Esophagus squamous epithelium (tissue), 5 donors: ENCODE measurements at regions not wholly inside any gene's neighbourhood (a gene's known extent, or its start where the extent isn't known, plus 50 kb on each side); places are given as distances from the start of the nearest gene placed in this dataset.

Experiments
- DNase-seq: peaks from one replicate; lab custom pipeline; 2025; lab: John Stamatoyannopoulos, UW
- H3K27ac ChIP-seq, 4 donors: fragments of 200-600 bp; sonication (generic); one replicate each; pipeline ENCODE4 v1.5.1; 2016 to 2019; ENCODE audit warnings: mild to moderate bottlenecking in 1 of 4
- H3K27me3 ChIP-seq, 4 donors: fragments of 200-600 bp; sonication (generic); 1 replicate in 3 of 4; 2 replicates in 1 of 4; pipeline versions ENCODE4 v1.5.1 to v1.6.0; 2017 to 2021; ENCODE audit warnings: antibody characterized with exemption in 1 of 4
- H3K36me3 ChIP-seq, 3 donors: fragments of 200-600 bp; sonication (generic); one replicate each; pipeline ENCODE4 v1.5.1; 2016 to 2019
- H3K4me1 ChIP-seq, 3 donors: fragments of 200-600 bp; sonication (generic); one replicate each; pipeline ENCODE4 v1.5.1; 2017 to 2019
- H3K4me3 ChIP-seq, 4 donors: fragments of 200-600 bp; sonication (generic); 1 replicate in 3 of 4; 2 replicates in 1 of 4; pipeline ENCODE4 v1.5.1; 2016 to 2019; ENCODE audit warnings: mild to moderate bottlenecking in 2 of 4, moderate library complexity in 1 of 4
- H3K9me3 ChIP-seq, 3 donors: fragments of 200-600 bp; sonication (generic); one replicate each; pipeline ENCODE4 v1.5.1; 2016 to 2019
- CTCF ChIP-seq, 6 experiments: fragments of 450-650 bp in 4 of 6; fragments of 200-600 bp in 2 of 6; sonication (generic) in 2 of 6; IDR thresholded peaks; one replicate each; pipeline ENCODE4 v1.5.1; 2016 to 2019; ENCODE audit warnings: antibody characterized with exemption in 6 of 6, mild to moderate bottlenecking in 4 of 6, moderate library complexity in 4 of 6
- POLR2A ChIP-seq, 4 donors: fragments of 450-650 bp; IDR thresholded peaks; one replicate each; pipeline ENCODE4 v1.6.1; 2017; ENCODE audit warnings: antibody characterized with exemption in 4 of 4, mild to moderate bottlenecking in 4 of 4, moderate library complexity in 3 of 4
- WGBS, 2 donors: methylation state at CpG; one replicate each; pipeline ENCODE4 v1.1.5; 2018; 5-methylcytosine and 5-hydroxymethylcytosine counted together
- intact Hi-C: fragments of 100-400 bp; cut with DNase I; formaldehyde crosslinking; loops from one replicate; pipeline ENCODE4 v1.15.0; 2022
- donor health status: DM: yes; HTN: yes; CAD: no.

DNA sequence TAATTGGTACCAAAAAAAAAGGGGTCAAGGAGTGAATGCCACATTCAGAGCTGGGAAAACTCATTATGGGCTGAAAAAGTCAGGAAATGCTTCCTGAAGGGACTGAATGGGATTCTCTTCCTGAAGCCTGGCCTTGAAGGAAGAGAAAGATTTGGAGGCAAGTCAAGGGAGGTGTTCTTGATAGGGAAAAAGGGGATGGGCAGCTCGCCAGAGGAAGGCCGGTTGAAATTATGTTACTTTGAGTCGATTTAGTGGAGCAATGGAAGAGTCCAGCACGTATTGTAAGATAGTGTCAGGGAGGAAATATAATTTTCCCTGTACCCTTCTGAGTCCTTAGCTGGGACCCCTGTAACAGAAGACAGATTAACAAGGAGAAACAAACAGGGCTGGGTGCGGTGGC, 94.1 kb upstream of the CALM2 start:
- TF ChIP-seq CTCF (IDR thresholded peaks at IDR 0.05), result no peak
- no peak for TF ChIP-seq POLR2A (IDR thresholded peaks at IDR 0.05)
- no peaks in the 10 kb centered on the region for H3K9me3 ChIP-seq
- 87% methylated on average over 5 of the region's 5 CpGs for WGBS, 2 donors
- H3K27ac ChIP-seq, result peak overlapping the region in 2 of 4 donors; percentile 1 to 30
- H3K4me3 ChIP-seq, result no peak overlapping the region
- intact Hi-C loops, result no loop called here
- no peaks in the 10 kb centered on the region for H3K27me3 ChIP-seq
- no peak for DNase-seq
- no peaks in the 10 kb centered on the region for H3K36me3 ChIP-seq
- H3K4me1 ChIP-seq, result peaks cover 16 to 40% (median 18%) of the 10 kb centered on the region in 3 donors

DNA sequence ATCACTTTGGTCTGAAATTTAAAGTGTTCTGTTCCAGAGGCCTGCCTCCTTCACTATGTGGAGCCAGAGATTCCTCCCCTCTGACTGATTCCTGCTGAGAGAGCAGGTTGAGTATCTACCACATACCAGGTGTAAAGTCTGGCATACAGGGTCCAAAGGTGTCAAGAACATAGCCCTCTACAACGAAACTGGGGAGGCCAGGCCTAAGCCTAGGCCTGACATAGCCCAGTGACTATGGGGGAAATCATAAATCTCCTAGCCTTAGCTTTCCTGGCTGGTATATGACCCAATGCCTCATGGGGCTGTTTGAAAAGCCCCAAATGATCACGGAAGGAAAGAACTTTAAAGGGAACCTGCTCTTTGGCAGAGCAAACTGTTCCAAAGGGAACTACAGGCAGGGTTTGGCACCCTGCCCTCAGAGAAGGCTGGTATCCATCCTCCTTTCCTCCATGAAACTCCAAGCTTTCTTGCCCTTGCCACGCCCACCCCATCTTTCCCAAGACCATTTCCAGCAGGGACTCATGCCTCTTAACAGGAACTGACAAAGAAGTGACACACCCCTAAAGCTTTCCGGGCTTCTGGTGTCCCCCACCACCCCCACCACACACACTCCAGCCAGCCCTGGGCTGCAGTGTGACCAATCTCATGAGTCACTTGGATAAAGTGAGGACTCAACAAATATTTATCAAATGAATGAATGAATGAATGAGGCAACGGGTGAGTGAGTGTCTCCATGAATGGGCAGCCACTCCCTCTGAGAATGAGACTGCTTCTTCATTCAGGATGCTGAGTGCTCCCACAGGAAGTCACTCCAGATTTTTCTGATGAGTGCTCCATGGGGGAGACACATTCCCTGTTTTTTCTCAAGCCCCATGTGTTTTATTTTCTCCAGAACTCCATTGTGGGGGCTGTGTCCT, 93.3 kb upstream of the CALM2 start:
- DNase-seq, result no peak
- H3K4me3 ChIP-seq, result no peak overlapping the region
- H3K27me3 ChIP-seq, result no peaks in the 10 kb centered on the region
- peak overlapping the region in 3 of 4 donors; percentile 10 to 41 (median 30) for H3K27ac ChIP-seq
- H3K36me3 ChIP-seq, result no peaks in the 10 kb centered on the region
- TF ChIP-seq CTCF (IDR thresholded peaks at IDR 0.05) (no peak), POLR2A (IDR thresholded peaks at IDR 0.05) (no peak)
- WGBS, 2 donors, result 22 to 30% methylated on average over 3 to 5 of the region's 5 CpGs
- no peaks in the 10 kb centered on the region for H3K9me3 ChIP-seq
- intact Hi-C loops, result no loop called here
- peaks cover 16 to 41% (median 18%) of the 10 kb centered on the region in 3 donors for H3K4me1 ChIP-seq

GRCh38 chr2:47267711-47268086, 91.4 kb upstream of the CALM2 start:
- Histone ChIP-seq H3K36me3 (no peaks in the 10 kb centered on the region), H3K4me3 (no peak overlapping the region), H3K27me3 (no peaks in the 10 kb centered on the region), H3K4me1 (peaks cover 10 to 29% (median 13%) of the 10 kb centered on the region in 3 donors), H3K27ac (no peak overlapping the region), H3K9me3 (no peaks in the 10 kb centered on the region)
- no peak for TF ChIP-seq POLR2A (IDR thresholded peaks at IDR 0.05)
- TF ChIP-seq CTCF (IDR thresholded peaks at IDR 0.05), result no peak
- 87 to 92% methylated on average over 4 to 5 of the region's 5 CpGs for WGBS, 2 donors
- intact Hi-C loops, result no loop called here
- no peak for DNase-seq

DNA sequence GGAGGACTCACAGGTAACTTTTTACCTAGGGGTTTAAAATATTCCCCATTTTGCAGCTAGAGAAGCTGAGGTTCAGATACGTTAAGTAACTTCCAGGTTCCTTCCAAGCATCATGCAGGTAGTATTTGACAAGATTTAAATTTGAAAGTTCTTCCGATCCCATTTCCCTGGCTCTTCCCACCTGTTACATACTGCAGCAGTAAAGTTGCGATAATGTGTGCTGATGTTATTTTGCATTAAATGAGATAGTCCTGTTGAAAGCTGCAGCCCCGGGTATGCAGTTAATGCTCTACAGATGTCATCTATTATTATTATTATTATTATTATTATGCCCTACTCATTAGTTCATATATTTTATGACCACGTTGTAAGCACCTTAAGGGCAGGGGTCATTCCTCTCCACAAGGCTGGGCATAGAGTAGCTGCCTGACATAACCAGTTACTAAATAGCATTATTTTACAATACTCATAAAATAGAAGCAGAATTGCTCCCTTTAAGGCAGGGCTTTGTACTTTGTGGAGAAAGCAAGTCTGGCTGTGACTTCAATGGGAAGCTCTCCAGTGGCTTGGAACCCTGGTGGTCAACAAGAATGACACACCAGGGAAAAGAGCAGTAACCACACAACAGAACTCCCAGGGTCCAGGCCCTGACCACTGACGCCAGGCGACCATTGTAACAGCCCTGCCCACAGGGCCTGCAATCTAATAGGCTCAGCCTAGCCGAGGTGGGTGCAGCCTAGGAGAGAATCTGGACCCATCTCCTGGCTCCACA, 90.8 kb upstream of the CALM2 start:
- Histone ChIP-seq H3K4me1 (peaks cover 5 to 23% (median 8%) of the 10 kb centered on the region in 3 donors), H3K9me3 (no peaks in the 10 kb centered on the region), H3K4me3 (no peak overlapping the region), H3K27me3 (no peaks in the 10 kb centered on the region), H3K27ac (no peak overlapping the region), H3K36me3 (no peaks in the 10 kb centered on the region)
- WGBS, 2 donors, result 83 to 96% methylated on average over 5 to 8 of the region's 8 CpGs
- no peak for DNase-seq
- TF ChIP-seq CTCF (IDR thresholded peaks at IDR 0.05) (no peak), POLR2A (IDR thresholded peaks at IDR 0.05) (no peak)
- intact Hi-C loops, result no loop called here
